SH-SY5Y (cell line): ENCODE measurements at regions not wholly inside any gene's neighbourhood (a gene's known extent, or its start where the extent isn't known, plus 50 kb on each side); places are given as distances from the start of the nearest gene placed in this dataset.

Experiments used
- GATA2 ChIP-seq: IDR thresholded peaks from 2 replicates; pipeline ENCODE4 v1.6.1; 2011; ENCODE audit warnings: mild to moderate bottlenecking, low read depth, low read length
- GATA3 ChIP-seq: IDR thresholded peaks from 2 replicates; pipeline ENCODE4 v1.6.1; 2011; ENCODE audit warnings: low read depth, mild to moderate bottlenecking, low read length, moderate library complexity

DNA sequence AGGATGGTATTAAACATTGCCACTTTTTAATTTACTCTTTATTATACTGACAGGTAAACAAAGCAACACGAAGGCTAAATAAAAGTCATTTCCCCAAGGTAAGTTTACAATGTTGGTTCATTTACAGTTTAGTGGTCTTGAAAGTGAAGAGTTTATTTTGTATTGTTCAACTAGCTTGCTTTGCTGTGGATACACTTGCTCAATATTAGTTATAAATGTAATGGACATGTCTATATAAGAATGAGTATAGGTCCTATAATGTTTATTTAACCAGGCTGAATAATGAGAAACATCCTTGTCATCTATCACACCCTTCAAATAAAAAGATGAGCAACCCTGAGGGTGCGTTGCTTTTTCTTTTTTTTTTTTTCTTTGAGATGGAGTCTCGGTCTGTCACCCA is 1129.4 kb downstream of the TSN start:
- TF ChIP-seq GATA2 (no peak), GATA3 (no peak)
